A673 (cell line): ENCODE measurements at regions not wholly inside any gene's neighbourhood (a gene's known extent, or its start where the extent isn't known, plus 50 kb on each side); places are given as distances from the start of the nearest gene placed in this dataset.

Source experiments
- BruUV-seq: library from RNA; stranded (reverse); fragments of 400-500 nt; replicated peaks from 2 replicates; lab custom pipeline; 2021; lab: Mats Ljungman, UMichigan
- CTCF ChIA-PET: fragments of 300-600 bp; sonication (Branson Sonifier 250); formaldehyde crosslinking; loops from one replicate; lab custom pipeline; 2022; ENCODE audit warnings: antibody characterized with exemption; lab: Charles Lee
- POLR2A ChIA-PET: fragments of 300-600 bp; sonication (Branson Sonifier 250); formaldehyde crosslinking; loops from one replicate; lab custom pipeline; 2022; ENCODE audit warnings: antibody characterized with exemption; ENCODE audit not compliant: low non-redundant PET; lab: Charles Lee
- DNase-seq: peaks from one replicate; pipeline ENCODE4 v3.0.0-alpha.2; 2015; ENCODE audit warnings: low spot score
- H3K27ac ChIP-seq: fragments of 200-600 bp; sonication (generic); 2 replicates; pipeline ENCODE4 v1.5.1; 2016; ENCODE audit warnings: mixed run types, low read depth, mild to moderate bottlenecking, mixed read lengths, antibody characterized with exemption, low read length; ENCODE audit not compliant: poor library complexity, severe bottlenecking
- H3K27me3 ChIP-seq: fragments of 200-600 bp; sonication (generic); replicated peaks from 2 replicates; pipeline ENCODE4 v1.6.1; 2017; ENCODE audit warnings: mixed run types, low read depth, mild to moderate bottlenecking, mixed read lengths, antibody characterized with exemption, low read length; ENCODE audit not compliant: insufficient read depth, poor library complexity
- H3K36me3 ChIP-seq: fragments of 200-600 bp; sonication (generic); 2 replicates; pipeline ENCODE4 v1.6.1; 2016; ENCODE audit warnings: mixed run types, mild to moderate bottlenecking, mixed read lengths, antibody characterized with exemption, low read length; ENCODE audit not compliant: insufficient read depth, poor library complexity, severe bottlenecking
- H3K4me1 ChIP-seq: fragments of 200-600 bp; sonication (generic); 2 replicates; pipeline ENCODE4 v1.6.1; 2017; ENCODE audit warnings: mixed run types, mild to moderate bottlenecking, mixed read lengths, antibody characterized with exemption, low read length; ENCODE audit not compliant: insufficient read depth, poor library complexity, severe bottlenecking
- H3K4me3 ChIP-seq: fragments of 200-600 bp; sonication (generic); 2 replicates; pipeline ENCODE4 v1.5.1; 2016; ENCODE audit warnings: low read depth, mixed run types, mild to moderate bottlenecking, mixed read lengths, low read length; ENCODE audit not compliant: poor library complexity, severe bottlenecking
- H3K9me3 ChIP-seq: fragments of 200-600 bp; sonication (generic); 2 replicates; pipeline ENCODE4 v1.6.1; 2016; ENCODE audit warnings: mixed run types, low read depth, mild to moderate bottlenecking, mixed read lengths, antibody characterized with exemption, low read length; ENCODE audit not compliant: poor library complexity, severe bottlenecking
- EZH2 ChIP-seq: fragments of 200-600 bp; sonication (generic); IDR thresholded peaks from 2 replicates; pipeline ENCODE4 v1.6.1; 2017; ENCODE audit warnings: borderline replicate concordance, low read depth, mild to moderate bottlenecking, mixed read lengths, antibody characterized with exemption, low read length; ENCODE audit not compliant: poor library complexity, severe bottlenecking
- intact Hi-C: fragments of 100-400 bp; cut with micrococcal nuclease; formaldehyde crosslinking; loops from one replicate; pipeline ENCODE4 v1.10.0; 2022; ENCODE audit not compliant: unreplicated experiment
- TF ChIP-seq, protein P1 (sequence below): fragments of 300-800, 200-600 bp; sonication (generic); conservative IDR thresholded peaks from 2 replicates; pipeline ENCODE4 v1.5.1; 2017; ENCODE audit warnings: low read depth, mild to moderate bottlenecking, antibody characterized with exemption, low read length, moderate library complexity, mixed read lengths

GRCh38 chr6:168216751-168217191 is 102.8 kb downstream of the DACT2 start:
- POLR2A ChIA-PET = no interaction called here
- peak; percentile 67 for DNase-seq

DNA sequence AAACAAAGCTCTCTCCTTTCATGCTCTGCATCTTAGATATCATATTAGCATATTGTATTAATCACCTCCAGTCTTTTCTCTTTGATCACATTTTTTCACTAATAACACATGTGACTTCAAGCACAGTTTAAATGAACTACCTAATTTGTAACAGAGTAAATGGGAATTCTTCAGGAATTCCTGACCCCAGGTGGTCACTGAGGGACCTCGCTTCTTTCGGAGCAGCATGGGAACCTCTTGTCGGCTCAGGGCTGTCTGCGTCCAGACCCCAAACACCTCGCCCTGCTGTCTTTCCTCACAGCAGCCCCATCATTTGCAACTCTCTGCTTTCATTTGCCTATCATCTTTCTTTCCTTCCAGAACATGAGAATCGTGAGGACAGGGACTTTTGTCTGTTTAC is 103.5 kb downstream of the DACT2 start:
- TF ChIP-seq, protein P1, sequence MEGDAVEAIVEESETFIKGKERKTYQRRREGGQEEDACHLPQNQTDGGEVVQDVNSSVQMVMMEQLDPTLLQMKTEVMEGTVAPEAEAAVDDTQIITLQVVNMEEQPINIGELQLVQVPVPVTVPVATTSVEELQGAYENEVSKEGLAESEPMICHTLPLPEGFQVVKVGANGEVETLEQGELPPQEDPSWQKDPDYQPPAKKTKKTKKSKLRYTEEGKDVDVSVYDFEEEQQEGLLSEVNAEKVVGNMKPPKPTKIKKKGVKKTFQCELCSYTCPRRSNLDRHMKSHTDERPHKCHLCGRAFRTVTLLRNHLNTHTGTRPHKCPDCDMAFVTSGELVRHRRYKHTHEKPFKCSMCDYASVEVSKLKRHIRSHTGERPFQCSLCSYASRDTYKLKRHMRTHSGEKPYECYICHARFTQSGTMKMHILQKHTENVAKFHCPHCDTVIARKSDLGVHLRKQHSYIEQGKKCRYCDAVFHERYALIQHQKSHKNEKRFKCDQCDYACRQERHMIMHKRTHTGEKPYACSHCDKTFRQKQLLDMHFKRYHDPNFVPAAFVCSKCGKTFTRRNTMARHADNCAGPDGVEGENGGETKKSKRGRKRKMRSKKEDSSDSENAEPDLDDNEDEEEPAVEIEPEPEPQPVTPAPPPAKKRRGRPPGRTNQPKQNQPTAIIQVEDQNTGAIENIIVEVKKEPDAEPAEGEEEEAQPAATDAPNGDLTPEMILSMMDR = no peak
- no peak for TF ChIP-seq EZH2
- ChIA-PET CTCF (no interaction called here), POLR2A (no interaction called here)
- Histone ChIP-seq H3K27ac (no peak overlapping the region), H3K27me3 (no peaks in the 10 kb centered on the region), H3K9me3 (no peaks in the 10 kb centered on the region), H3K36me3 (no peaks in the 10 kb centered on the region), H3K4me3 (no peak overlapping the region), H3K4me1 (peaks cover 21% of the 10 kb centered on the region)
- no peak for DNase-seq
- intact Hi-C loops = no loop called here
- no TSS peak for BruUV-seq

More at GRCh38 chr6:168216751-168217191, 102.8 kb downstream of the DACT2 start:
- peaks cover 21% of the 10 kb centered on the region for H3K4me1 ChIP-seq
- no TSS peak for BruUV-seq
- H3K9me3 ChIP-seq = no peaks in the 10 kb centered on the region
- no peaks in the 10 kb centered on the region for H3K27me3 ChIP-seq
- CTCF ChIA-PET = no interaction called here
- TF ChIP-seq, protein P1 = no peak
- no peak for TF ChIP-seq EZH2
- intact Hi-C loops = no loop called here
- no peak overlapping the region for H3K4me3 ChIP-seq
- H3K36me3 ChIP-seq = no peaks in the 10 kb centered on the region
- H3K27ac ChIP-seq = peak overlapping the region; percentile 11

DNA sequence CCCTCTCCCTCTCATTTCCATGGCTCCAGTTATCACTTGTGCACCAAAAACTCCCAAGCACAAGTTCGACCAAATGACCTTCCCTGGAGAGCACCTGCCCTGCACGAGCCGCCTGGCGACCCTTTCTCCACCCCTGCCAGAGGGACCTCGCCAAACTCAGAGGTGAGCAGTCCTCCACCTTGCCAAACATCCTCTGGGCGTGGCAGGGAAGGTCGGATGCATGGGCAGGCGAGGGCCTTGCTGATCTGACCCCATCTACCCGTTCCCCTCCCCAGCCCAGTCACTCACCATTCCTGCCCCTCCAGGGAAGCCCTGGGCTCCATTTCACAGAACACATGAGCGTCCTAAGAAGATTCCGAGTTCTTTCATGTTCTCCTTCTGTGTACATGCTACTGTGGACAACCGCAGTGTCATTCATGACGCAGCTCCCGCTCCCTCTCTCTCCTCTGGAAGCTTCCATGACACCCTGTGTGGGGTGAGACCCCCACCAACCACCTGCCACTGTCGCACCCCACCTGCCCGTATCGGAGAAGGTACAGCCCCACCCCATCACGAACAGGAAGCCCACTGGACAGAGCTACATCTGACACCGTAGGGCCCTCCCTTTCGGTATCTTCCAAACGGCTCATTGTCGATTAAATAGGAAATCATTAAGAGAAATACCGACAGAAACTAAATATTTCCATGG is 104.3 kb downstream of the DACT2 start:
- no peaks in the 10 kb centered on the region for H3K27me3 ChIP-seq
- intact Hi-C loops = no loop called here
- no TSS peak for BruUV-seq
- no peak for DNase-seq
- H3K4me1 ChIP-seq = peaks cover 21% of the 10 kb centered on the region
- H3K36me3 ChIP-seq = no peaks in the 10 kb centered on the region
- POLR2A ChIA-PET = no interaction called here
- H3K27ac ChIP-seq = no peak overlapping the region
- H3K9me3 ChIP-seq = no peaks in the 10 kb centered on the region
- H3K4me3 ChIP-seq = no peak overlapping the region
- CTCF ChIA-PET = no interaction called here
- no peak for TF ChIP-seq EZH2
- TF ChIP-seq, protein P1 = no peak
